Body of pancreas (tissue), 4 donors: ENCODE measurements at regions not wholly inside any gene's neighbourhood (a gene's known extent, or its start where the extent isn't known, plus 50 kb on each side); places are given as distances from the start of the nearest gene placed in this dataset.

Source experiments
- ATAC-seq: fragments of 150-250 bp; one replicate; pipeline ENCODE4 v1.9.1; 2016
- DNase-seq, 4 donors: peaks; one replicate each; pipeline ENCODE4 v3.0.0-alpha.2; 2019
- H3K27ac ChIP-seq, 4 donors: fragments of 200-600 bp; sonication (generic); 1 replicate in 3 of 4; 2 replicates in 1 of 4; pipeline versions ENCODE4 v1.5.1 to v1.6.1; 2016 to 2019; ENCODE audit warnings: mild to moderate bottlenecking in 1 of 4, mixed read lengths in 1 of 4, moderate library complexity in 1 of 4
- H3K27me3 ChIP-seq, 2 donors: fragments of 200-600 bp; sonication (generic); one replicate each; pipeline ENCODE4 v1.6.0; 2016; ENCODE audit warnings: mild to moderate bottlenecking in 1 of 2
- H3K36me3 ChIP-seq, 2 donors: fragments of 200-600 bp; sonication (generic); replicated peaks in 1 of 2; 2 replicates each; pipeline ENCODE4 v1.5.1; 2016; ENCODE audit warnings: low read depth in 2 of 2; ENCODE audit not compliant: insufficient read depth in 1 of 2
- H3K4me1 ChIP-seq: fragments of 200-600 bp; sonication (generic); one replicate; pipeline ENCODE4 v1.6.0; 2016
- H3K4me3 ChIP-seq, 2 donors: fragments of 200-600 bp; sonication (generic); 1 replicate in 1 of 2; 2 replicates in 1 of 2; pipeline ENCODE4 v1.5.1; 2016 to 2019
- H3K9me3 ChIP-seq, 3 donors: fragments of 200-600 bp; sonication (generic); 1 replicate in 2 of 3; 2 replicates in 1 of 3; pipeline ENCODE4 v1.5.1; 2016
- POLR2A ChIP-seq, 3 donors: fragments of 450-650 bp; IDR thresholded peaks; one replicate each; pipeline ENCODE4 v1.6.1; 2016; ENCODE audit warnings: antibody characterized with exemption in 3 of 3, mild to moderate bottlenecking in 2 of 3
- WGBS, 2 donors: methylation state at CpG; one replicate each; pipeline ENCODE4 v1.1.5; 2017; 5-methylcytosine and 5-hydroxymethylcytosine counted together
- intact Hi-C: fragments of 100-400 bp; cut with DNase I; formaldehyde crosslinking; loops from one replicate; pipeline ENCODE4 v1.15.1; 2023
- TF ChIP-seq, protein P1 (sequence below), 7 experiments: fragments of 450-650 bp in 4 of 7; fragments of 200-600 bp in 3 of 7; sonication (generic) in 3 of 7; IDR thresholded peaks; one replicate each; pipeline ENCODE4 v1.5.1; 2016 to 2019; ENCODE audit warnings: antibody characterized with exemption in 7 of 7

DNA sequence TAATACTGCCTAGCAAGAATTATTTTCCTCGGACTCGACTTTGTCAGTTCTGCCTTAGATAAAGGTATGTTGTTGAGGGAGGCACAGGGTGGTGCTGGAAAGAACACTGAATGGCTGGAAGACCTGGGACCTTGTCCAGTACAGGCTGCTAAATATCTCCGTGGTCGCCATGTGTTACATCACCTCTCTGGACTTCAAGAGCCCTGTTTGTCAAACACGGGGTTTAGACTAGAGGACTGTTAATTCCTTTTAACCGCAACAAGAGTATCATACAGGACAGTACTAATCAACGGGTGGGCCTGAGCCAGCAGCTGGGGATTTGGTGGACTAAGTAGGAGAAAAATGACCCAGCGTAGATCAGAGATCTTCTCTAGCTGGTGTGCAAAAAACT, 476.3 kb downstream of the LRIG3 start:
- DNase-seq, result no peak
- no peak for ATAC-seq
- 76 to 85% methylated on average over 8 of the region's 8 CpGs for WGBS, 2 donors
- no peaks in the 10 kb centered on the region for H3K36me3 ChIP-seq
- H3K4me3 ChIP-seq, result no peak overlapping the region
- H3K27me3 ChIP-seq, result no peaks in the 10 kb centered on the region
- no peaks in the 10 kb centered on the region for H3K4me1 ChIP-seq
- intact Hi-C loops, result no loop called here
- no peaks in the 10 kb centered on the region for H3K9me3 ChIP-seq
- H3K27ac ChIP-seq, result no peak overlapping the region
- TF ChIP-seq, protein P1, sequence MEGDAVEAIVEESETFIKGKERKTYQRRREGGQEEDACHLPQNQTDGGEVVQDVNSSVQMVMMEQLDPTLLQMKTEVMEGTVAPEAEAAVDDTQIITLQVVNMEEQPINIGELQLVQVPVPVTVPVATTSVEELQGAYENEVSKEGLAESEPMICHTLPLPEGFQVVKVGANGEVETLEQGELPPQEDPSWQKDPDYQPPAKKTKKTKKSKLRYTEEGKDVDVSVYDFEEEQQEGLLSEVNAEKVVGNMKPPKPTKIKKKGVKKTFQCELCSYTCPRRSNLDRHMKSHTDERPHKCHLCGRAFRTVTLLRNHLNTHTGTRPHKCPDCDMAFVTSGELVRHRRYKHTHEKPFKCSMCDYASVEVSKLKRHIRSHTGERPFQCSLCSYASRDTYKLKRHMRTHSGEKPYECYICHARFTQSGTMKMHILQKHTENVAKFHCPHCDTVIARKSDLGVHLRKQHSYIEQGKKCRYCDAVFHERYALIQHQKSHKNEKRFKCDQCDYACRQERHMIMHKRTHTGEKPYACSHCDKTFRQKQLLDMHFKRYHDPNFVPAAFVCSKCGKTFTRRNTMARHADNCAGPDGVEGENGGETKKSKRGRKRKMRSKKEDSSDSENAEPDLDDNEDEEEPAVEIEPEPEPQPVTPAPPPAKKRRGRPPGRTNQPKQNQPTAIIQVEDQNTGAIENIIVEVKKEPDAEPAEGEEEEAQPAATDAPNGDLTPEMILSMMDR (IDR thresholded peaks at IDR 0.05), result no peak
- no peak for TF ChIP-seq POLR2A (IDR thresholded peaks at IDR 0.05)

DNA sequence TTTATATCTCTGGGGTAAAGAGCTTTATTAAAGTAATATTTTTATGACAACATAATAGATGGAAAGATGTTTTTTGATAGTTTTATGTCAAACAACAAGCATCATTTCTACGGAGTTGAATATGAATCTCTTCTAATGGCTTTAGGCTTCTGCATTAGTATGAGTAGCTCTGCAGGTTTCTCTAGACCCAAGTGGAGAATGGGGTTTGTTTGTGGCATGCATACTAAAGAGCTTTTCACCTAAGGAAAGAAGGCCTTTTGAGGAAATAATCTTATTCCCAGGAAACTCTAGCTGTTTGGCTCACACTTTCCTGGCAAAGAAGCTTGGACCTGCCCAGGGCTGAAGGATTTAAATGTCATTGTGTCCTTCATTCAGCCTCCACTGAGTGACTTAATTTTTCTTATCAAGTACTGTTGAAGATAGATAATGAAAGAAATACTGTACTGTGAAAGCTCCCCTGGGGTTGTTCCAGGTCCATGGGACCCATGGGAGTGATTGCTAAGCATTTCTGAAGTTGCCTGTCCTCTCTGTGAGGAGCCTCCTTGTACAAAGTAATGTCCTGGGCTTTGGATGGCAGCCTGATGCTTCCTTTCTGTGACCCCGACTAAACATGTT, 469.3 kb downstream of the LRIG3 start:
- DNase-seq (no peak), ATAC-seq (no peak)
- WGBS, 2 donors, result 33 to 51% methylated on average over 2 of the region's 2 CpGs
- H3K36me3 ChIP-seq, result no peaks in the 10 kb centered on the region
- no peaks in the 10 kb centered on the region for H3K27me3 ChIP-seq
- intact Hi-C loops, result no loop called here
- TF ChIP-seq, protein P1 (IDR thresholded peaks at IDR 0.05), result no peak
- no peak for TF ChIP-seq POLR2A (IDR thresholded peaks at IDR 0.05)
- no peaks in the 10 kb centered on the region for H3K4me1 ChIP-seq
- no peak overlapping the region for H3K27ac ChIP-seq
- no peak overlapping the region for H3K4me3 ChIP-seq
- no peaks in the 10 kb centered on the region for H3K9me3 ChIP-seq

DNA sequence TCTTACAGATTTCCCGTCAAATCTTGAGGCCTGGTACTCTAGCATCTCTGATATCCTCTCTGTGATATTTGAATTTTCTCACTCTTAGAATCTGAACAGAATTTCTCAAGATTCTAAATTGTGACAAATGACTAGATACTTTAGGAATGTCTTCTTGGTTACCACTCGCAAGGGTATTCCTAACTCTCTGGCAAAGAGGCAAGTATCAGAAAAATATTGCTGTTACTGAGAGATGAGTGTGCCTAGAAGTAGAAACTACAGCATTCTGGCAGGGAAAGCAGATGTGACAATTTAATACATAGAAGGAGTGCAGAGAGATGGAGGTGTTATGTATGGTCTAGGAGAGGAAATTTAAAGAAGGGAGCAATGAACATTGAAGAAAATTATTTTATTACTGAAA, 467.8 kb downstream of the LRIG3 start:
- DNase-seq (no peak), ATAC-seq (no peak)
- no peaks in the 10 kb centered on the region for H3K36me3 ChIP-seq
- WGBS, 2 donors, result 39 to 98% methylated on average over 2 of the region's 2 CpGs
- H3K9me3 ChIP-seq, result no peaks in the 10 kb centered on the region
- intact Hi-C loops, result no loop called here
- H3K4me3 ChIP-seq, result no peak overlapping the region
- no peaks in the 10 kb centered on the region for H3K27me3 ChIP-seq
- no peaks in the 10 kb centered on the region for H3K4me1 ChIP-seq
- H3K27ac ChIP-seq, result no peak overlapping the region
- TF ChIP-seq POLR2A (IDR thresholded peaks at IDR 0.05), result no peak
- TF ChIP-seq, protein P1 (IDR thresholded peaks at IDR 0.05), result no peak

DNA sequence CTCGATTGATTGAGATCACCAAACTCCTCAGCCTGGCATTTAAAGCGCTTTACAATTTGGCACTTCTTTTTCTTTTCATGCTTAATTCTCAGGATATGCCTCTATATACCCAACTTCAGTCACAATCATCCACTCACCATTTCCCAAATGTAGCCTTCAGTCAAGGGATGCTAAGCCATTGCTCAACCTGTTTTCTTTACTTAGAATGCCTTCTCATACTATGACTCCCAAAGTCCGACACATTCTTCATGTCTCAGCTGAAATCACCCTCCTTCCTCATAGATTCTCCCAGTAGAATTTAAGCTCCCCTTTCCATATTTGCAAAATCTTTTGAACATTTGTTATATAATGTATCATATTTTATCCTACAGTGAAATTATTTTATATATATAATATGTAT, 467.0 kb downstream of the LRIG3 start:
- H3K36me3 ChIP-seq, result no peaks in the 10 kb centered on the region
- TF ChIP-seq, protein P1 (IDR thresholded peaks at IDR 0.05), result no peak
- TF ChIP-seq POLR2A (IDR thresholded peaks at IDR 0.05), result no peak
- H3K4me1 ChIP-seq, result no peaks in the 10 kb centered on the region
- intact Hi-C loops, result no loop called here
- H3K27me3 ChIP-seq, result no peaks in the 10 kb centered on the region
- H3K9me3 ChIP-seq, result no peaks in the 10 kb centered on the region
- DNase-seq (no peak), ATAC-seq (no peak)
- 61 to 84% methylated on average over 3 of the region's 3 CpGs for WGBS, 2 donors
- H3K27ac ChIP-seq, result no peak overlapping the region
- no peak overlapping the region for H3K4me3 ChIP-seq

DNA sequence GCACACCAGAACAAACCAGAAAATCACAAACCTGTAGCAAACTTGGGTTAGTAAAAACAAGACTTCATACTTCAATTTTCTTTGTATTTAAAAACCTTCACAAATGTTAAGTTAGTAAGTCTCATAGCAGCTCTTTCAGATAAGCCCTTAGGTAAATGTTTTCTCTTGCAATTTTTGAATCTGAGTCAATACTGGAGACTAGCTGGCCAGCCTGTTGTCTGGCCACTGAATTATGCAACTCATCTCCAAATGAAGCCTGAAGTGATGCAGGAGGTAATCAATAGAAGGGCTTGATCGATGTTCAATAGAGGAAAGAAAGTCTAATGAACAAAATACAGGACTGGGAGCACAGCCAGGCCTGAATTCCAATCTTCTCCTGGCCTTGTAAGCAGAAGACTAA, 465.2 kb downstream of the LRIG3 start:
- Histone ChIP-seq H3K36me3 (no peaks in the 10 kb centered on the region), H3K9me3 (no peaks in the 10 kb centered on the region), H3K4me3 (no peak overlapping the region), H3K27me3 (no peaks in the 10 kb centered on the region), H3K27ac (no peak overlapping the region), H3K4me1 (no peaks in the 10 kb centered on the region)
- DNase-seq (no peak), ATAC-seq (no peak)
- intact Hi-C loops, result no loop called here
- 19 to 33% methylated on average over 1 of the region's 1 CpG for WGBS, 2 donors
- TF ChIP-seq, protein P1 (IDR thresholded peaks at IDR 0.05), result no peak
- no peak for TF ChIP-seq POLR2A (IDR thresholded peaks at IDR 0.05)
